ENCODE measurements at regions not wholly inside any gene's neighbourhood (a gene's known extent, or its start where the extent isn't known, plus 50 kb on each side); places are given as distances from the start of the nearest gene placed in this dataset.

DNA sequence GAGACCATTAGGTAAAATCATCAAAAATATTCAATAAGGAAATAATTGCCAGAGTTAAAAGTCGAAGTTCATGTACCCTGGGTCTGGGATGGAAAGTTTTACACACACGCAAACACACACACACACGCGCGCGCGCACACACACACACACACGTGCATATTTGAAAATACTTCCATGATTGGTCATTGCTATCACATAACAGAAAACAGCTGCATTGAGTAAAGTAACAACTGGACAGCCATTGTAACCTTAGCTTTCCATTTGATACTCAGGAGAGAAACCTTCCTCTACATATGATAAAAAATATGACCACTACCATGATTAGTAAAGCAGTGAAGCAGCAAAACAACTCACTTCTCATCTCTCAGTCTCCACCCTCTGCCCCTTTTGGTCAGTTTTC, 490.0 kb upstream of the SGCG start:
- H3K27me3 ChIP-seq (ENCODE audit: insufficient read depth, low read length): no peaks in the 10 kb centered on the region
- no peak overlapping the region for H3K27ac ChIP-seq (ENCODE audit: low read depth, low read length)
- no peaks in the 10 kb centered on the region for H3K79me2 ChIP-seq (ENCODE audit: control insufficient read depth, insufficient read depth, low read length, unreplicated experiment)
- H3K4me1 ChIP-seq (ENCODE audit: control insufficient read depth, insufficient read depth, low read length, unreplicated experiment): no peaks in the 10 kb centered on the region
- no peak overlapping the region for H3K4me3 ChIP-seq (ENCODE audit: low read depth, low read length)
- no peaks in the 10 kb centered on the region for H3K36me3 ChIP-seq (ENCODE audit: insufficient read depth, low read length)
- no peak overlapping the region for H2AFZ ChIP-seq (ENCODE audit: low read length, unreplicated experiment)

DNA sequence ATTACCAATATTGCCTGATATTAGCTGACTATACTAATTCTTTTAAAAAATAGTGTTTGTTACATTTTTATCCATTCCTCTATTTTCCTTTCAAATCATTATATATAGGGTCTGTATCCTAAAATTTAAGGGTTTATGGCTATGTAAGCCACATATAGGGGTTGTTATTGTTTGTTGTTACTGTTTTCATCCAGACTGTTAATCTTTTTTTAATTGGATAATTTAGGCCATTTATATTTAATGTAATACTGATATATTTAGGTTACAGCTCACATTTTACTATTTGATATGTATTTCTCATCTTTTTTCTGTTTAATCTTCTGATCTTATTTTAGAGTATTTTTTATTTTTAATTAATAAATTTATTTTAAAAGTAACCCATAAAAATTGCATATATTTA, 487.1 kb upstream of the SGCG start:
- no peaks in the 10 kb centered on the region for H3K79me2 ChIP-seq (ENCODE audit: control insufficient read depth, insufficient read depth, low read length, unreplicated experiment)
- no peaks in the 10 kb centered on the region for H3K36me3 ChIP-seq (ENCODE audit: insufficient read depth, low read length)
- no peaks in the 10 kb centered on the region for H3K27me3 ChIP-seq (ENCODE audit: insufficient read depth, low read length)
- H3K4me3 ChIP-seq (ENCODE audit: low read depth, low read length): no peak overlapping the region
- no peak overlapping the region for H3K27ac ChIP-seq (ENCODE audit: low read depth, low read length)
- H3K4me1 ChIP-seq (ENCODE audit: control insufficient read depth, insufficient read depth, low read length, unreplicated experiment): no peaks in the 10 kb centered on the region
- H2AFZ ChIP-seq (ENCODE audit: low read length, unreplicated experiment): no peak overlapping the region

GRCh38 chr13:22696433-22696832, 484.3 kb upstream of the SGCG start:
- Histone ChIP-seq H2AFZ (ENCODE audit: low read length, unreplicated experiment) (no peak overlapping the region), H3K27ac (ENCODE audit: low read depth, low read length) (no peak overlapping the region), H3K27me3 (ENCODE audit: insufficient read depth, low read length) (no peaks in the 10 kb centered on the region), H3K36me3 (ENCODE audit: insufficient read depth, low read length) (no peaks in the 10 kb centered on the region), H3K79me2 (ENCODE audit: control insufficient read depth, insufficient read depth, low read length, unreplicated experiment) (no peaks in the 10 kb centered on the region), H3K4me1 (ENCODE audit: control insufficient read depth, insufficient read depth, low read length, unreplicated experiment) (no peaks in the 10 kb centered on the region), H3K4me3 (ENCODE audit: low read depth, low read length) (no peak overlapping the region)

- no peaks in the 10 kb centered on the region for H3K79me2 ChIP-seq (ENCODE audit: control insufficient read depth, insufficient read depth, low read length, unreplicated experiment)
- H3K27ac ChIP-seq (ENCODE audit: low read depth, low read length): no peak overlapping the region
- no peaks in the 10 kb centered on the region for H3K4me1 ChIP-seq (ENCODE audit: control insufficient read depth, insufficient read depth, low read length, unreplicated experiment)
- no peak overlapping the region for H2AFZ ChIP-seq (ENCODE audit: low read length, unreplicated experiment)
- H3K27me3 ChIP-seq (ENCODE audit: insufficient read depth, low read length): no peaks in the 10 kb centered on the region
- H3K36me3 ChIP-seq (ENCODE audit: insufficient read depth, low read length): no peaks in the 10 kb centered on the region
- no peak overlapping the region for H3K4me3 ChIP-seq (ENCODE audit: low read depth, low read length)
Observed at GRCh38 chr13:22698467-22698866, 482.3 kb upstream of the SGCG start.

- Histone ChIP-seq H2AFZ (ENCODE audit: low read length, unreplicated experiment) (no peak overlapping the region), H3K4me1 (ENCODE audit: control insufficient read depth, insufficient read depth, low read length, unreplicated experiment) (no peaks in the 10 kb centered on the region), H3K27me3 (ENCODE audit: insufficient read depth, low read length) (no peaks in the 10 kb centered on the region), H3K4me3 (ENCODE audit: low read depth, low read length) (no peak overlapping the region), H3K79me2 (ENCODE audit: control insufficient read depth, insufficient read depth, low read length, unreplicated experiment) (no peaks in the 10 kb centered on the region), H3K27ac (ENCODE audit: low read depth, low read length) (no peak overlapping the region), H3K36me3 (ENCODE audit: insufficient read depth, low read length) (no peaks in the 10 kb centered on the region)
Observed at GRCh38 chr13:22700246-22700887, 480.4 kb upstream of the SGCG start.

DNA sequence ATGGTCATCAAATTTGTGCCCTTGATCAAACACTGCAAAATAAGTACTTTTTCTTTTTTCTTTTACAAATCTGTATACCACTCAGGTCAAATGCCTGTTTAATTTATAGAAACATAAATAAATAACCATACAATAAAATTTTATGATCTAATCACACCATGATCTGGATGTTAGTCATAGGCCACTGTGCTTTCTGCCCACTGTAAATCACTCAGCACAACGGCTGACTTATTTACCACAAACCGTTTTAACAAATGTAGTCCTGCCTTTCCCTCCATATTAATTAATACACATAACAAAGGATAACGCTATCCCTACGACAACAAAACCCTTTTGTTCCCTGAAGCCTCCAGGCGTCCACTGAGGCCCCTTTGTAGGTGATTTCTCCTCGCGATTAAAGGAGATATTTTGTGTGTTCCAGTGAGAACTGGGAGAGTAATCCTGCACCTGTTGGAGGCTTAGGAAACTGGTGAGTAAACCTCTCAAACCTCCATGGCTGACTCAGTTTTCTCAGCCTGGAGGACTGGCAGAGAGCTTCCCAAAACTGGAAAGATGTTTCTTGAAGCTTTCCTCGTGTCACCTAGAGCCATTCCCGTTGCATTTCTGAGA, 477.1 kb upstream of the SGCG start:
- Histone ChIP-seq H3K27ac (ENCODE audit: low read depth, low read length) (no peak overlapping the region), H3K27me3 (ENCODE audit: insufficient read depth, low read length) (no peaks in the 10 kb centered on the region), H3K79me2 (ENCODE audit: control insufficient read depth, insufficient read depth, low read length, unreplicated experiment) (no peaks in the 10 kb centered on the region), H3K36me3 (ENCODE audit: insufficient read depth, low read length) (no peaks in the 10 kb centered on the region), H3K4me3 (ENCODE audit: low read depth, low read length) (no peak overlapping the region), H2AFZ (ENCODE audit: low read length, unreplicated experiment) (no peak overlapping the region), H3K4me1 (ENCODE audit: control insufficient read depth, insufficient read depth, low read length, unreplicated experiment) (no peaks in the 10 kb centered on the region)

DNA sequence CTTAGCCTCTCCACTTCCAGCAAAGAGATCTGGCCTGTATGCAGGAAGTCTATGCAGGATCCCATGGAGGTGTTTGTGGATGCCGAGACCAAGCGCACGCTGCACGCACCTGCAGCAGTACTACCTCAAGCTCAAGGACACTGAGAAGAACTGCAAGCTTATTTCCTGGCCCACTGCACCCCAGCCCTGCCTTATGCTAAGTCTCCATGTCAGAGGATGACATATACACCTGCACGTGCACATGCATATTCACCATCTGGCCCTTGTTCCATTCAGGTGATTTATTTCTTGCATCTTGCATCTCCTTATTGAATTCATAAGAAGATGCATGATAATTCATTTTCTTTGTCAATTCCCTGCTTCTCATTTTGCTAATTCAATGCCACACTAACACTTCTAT, 472.8 kb upstream of the SGCG start:
- Histone ChIP-seq H3K79me2 (ENCODE audit: control insufficient read depth, insufficient read depth, low read length, unreplicated experiment) (no peaks in the 10 kb centered on the region), H2AFZ (ENCODE audit: low read length, unreplicated experiment) (no peak overlapping the region), H3K27me3 (ENCODE audit: insufficient read depth, low read length) (no peaks in the 10 kb centered on the region), H3K4me1 (ENCODE audit: control insufficient read depth, insufficient read depth, low read length, unreplicated experiment) (no peaks in the 10 kb centered on the region), H3K36me3 (ENCODE audit: insufficient read depth, low read length) (no peaks in the 10 kb centered on the region), H3K4me3 (ENCODE audit: low read depth, low read length) (no peak overlapping the region), H3K27ac (ENCODE audit: low read depth, low read length) (no peak overlapping the region)

DNA sequence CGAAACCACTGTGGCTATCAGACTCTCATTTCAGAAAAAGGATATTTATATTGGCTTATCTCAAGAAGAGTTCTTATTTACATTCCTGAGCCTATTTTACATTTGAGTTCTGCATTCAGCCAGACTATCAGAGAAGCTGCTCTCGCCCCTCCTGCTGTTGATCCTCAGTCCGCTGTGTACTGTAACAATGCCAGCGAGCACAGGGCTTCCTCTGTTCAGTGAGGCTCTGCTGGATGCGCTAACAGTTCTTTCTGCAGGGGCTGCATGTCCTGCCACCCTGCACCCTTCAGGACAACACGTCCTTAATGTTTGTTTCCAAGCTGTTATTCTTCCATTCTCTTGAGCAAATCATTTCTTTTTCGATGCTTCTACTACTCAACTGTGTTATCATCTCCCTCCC, 463.7 kb upstream of the SGCG start:
- Histone ChIP-seq H3K4me1 (ENCODE audit: control insufficient read depth, insufficient read depth, low read length, unreplicated experiment) (no peaks in the 10 kb centered on the region), H3K36me3 (ENCODE audit: insufficient read depth, low read length) (no peaks in the 10 kb centered on the region), H3K27me3 (ENCODE audit: insufficient read depth, low read length) (no peaks in the 10 kb centered on the region), H2AFZ (ENCODE audit: low read length, unreplicated experiment) (no peak overlapping the region), H3K27ac (ENCODE audit: low read depth, low read length) (no peak overlapping the region), H3K79me2 (ENCODE audit: control insufficient read depth, insufficient read depth, low read length, unreplicated experiment) (no peaks in the 10 kb centered on the region), H3K4me3 (ENCODE audit: low read depth, low read length) (no peak overlapping the region)

GRCh38 chr13:22726726-22727125, 454.1 kb upstream of the SGCG start:
- H3K79me2 ChIP-seq (ENCODE audit: control insufficient read depth, insufficient read depth, low read length, unreplicated experiment): no peaks in the 10 kb centered on the region
- H3K4me1 ChIP-seq (ENCODE audit: control insufficient read depth, insufficient read depth, low read length, unreplicated experiment): no peaks in the 10 kb centered on the region
- H3K36me3 ChIP-seq (ENCODE audit: insufficient read depth, low read length): no peaks in the 10 kb centered on the region
- H3K27me3 ChIP-seq (ENCODE audit: insufficient read depth, low read length): no peaks in the 10 kb centered on the region
- H3K27ac ChIP-seq (ENCODE audit: low read depth, low read length): no peak overlapping the region
- H3K4me3 ChIP-seq (ENCODE audit: low read depth, low read length): no peak overlapping the region
- no peak overlapping the region for H2AFZ ChIP-seq (ENCODE audit: low read length, unreplicated experiment)

DNA sequence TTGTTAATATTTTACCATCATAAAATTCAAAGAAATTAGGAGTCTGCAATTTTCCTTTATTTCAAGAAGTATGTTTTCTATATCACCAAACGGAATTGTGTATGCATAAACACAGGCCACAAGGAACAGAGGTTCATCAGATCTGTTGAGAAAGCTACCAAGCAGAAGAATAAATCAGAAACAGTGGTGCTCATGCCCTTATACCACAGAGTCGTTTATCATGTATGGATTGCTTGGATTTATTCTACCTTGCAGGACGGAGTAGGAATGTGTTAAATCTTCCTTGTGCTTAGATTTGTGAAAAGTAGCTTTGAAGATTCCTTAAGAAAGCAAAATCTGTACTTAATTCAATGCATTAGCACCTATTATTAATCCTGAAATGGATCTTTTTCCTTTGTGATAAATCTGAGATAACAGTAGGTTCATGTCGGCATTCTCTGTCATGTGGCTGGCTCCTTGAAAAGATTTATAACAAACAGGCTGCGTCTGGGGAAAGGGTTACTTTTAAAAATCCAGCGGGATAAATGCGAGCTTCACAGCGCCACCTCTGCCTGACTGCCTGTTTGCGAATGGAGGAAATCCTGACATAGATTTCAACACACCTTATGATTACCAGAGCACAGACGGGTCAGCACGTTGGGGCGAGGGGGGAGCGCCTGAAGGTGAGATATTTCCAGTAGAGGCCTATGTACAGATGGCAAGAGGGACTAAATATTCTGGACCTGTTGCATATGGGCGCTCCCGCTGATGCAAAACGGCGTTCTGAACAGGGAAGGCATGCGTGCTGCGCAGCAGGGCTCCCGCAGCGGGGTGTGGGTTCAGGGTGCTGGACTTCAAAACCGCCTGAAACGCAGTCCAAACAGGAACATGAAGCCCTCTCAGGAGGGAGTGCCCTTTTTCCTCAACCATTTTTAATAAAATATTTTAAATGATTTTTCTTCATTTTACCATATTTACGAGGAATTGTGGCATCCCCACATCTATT, 445.5 kb upstream of the SGCG start:
- Histone ChIP-seq H2AFZ (ENCODE audit: low read length, unreplicated experiment) (no peak overlapping the region), H3K79me2 (ENCODE audit: control insufficient read depth, insufficient read depth, low read length, unreplicated experiment) (no peaks in the 10 kb centered on the region), H3K27ac (ENCODE audit: low read depth, low read length) (no peak overlapping the region), H3K36me3 (ENCODE audit: insufficient read depth, low read length) (no peaks in the 10 kb centered on the region), H3K4me1 (ENCODE audit: control insufficient read depth, insufficient read depth, low read length, unreplicated experiment) (no peaks in the 10 kb centered on the region), H3K27me3 (ENCODE audit: insufficient read depth, low read length) (no peaks in the 10 kb centered on the region), H3K4me3 (ENCODE audit: low read depth, low read length) (no peak overlapping the region)
